ENCODE measurements at regions not wholly inside any gene's neighbourhood (a gene's known extent, or its start where the extent isn't known, plus 50 kb on each side); places are given as distances from the start of the nearest gene placed in this dataset.

DNA sequence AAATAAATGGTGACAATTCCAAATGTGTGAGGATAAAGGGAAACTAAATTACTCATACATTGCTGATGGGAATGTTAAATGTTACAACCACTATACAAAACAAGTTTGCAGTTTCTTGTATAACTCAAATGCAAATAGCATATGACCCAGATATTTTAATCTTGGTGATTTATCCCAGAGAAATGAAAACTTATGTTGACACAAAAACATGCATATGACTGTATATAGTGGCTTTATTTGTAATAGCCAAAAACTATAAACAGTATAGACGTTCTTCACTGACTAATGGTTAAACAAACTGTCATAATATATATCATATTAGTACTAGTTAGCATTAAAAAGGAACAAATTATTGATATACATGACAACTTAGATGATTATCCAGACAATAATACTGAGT, 619.2 kb downstream of the PDHA2 start:
- H3K4me2 ChIP-seq (ENCODE audit: low read length) = no peak overlapping the region
- TF ChIP-seq EZH2 (IDR thresholded peaks at IDR 0.05; ENCODE audit: borderline replicate concordance, low read length) = no peak
- TF ChIP-seq, protein P1, sequence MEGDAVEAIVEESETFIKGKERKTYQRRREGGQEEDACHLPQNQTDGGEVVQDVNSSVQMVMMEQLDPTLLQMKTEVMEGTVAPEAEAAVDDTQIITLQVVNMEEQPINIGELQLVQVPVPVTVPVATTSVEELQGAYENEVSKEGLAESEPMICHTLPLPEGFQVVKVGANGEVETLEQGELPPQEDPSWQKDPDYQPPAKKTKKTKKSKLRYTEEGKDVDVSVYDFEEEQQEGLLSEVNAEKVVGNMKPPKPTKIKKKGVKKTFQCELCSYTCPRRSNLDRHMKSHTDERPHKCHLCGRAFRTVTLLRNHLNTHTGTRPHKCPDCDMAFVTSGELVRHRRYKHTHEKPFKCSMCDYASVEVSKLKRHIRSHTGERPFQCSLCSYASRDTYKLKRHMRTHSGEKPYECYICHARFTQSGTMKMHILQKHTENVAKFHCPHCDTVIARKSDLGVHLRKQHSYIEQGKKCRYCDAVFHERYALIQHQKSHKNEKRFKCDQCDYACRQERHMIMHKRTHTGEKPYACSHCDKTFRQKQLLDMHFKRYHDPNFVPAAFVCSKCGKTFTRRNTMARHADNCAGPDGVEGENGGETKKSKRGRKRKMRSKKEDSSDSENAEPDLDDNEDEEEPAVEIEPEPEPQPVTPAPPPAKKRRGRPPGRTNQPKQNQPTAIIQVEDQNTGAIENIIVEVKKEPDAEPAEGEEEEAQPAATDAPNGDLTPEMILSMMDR (IDR thresholded peaks at IDR 0.05; ENCODE audit: low read length) = no peak

DNA sequence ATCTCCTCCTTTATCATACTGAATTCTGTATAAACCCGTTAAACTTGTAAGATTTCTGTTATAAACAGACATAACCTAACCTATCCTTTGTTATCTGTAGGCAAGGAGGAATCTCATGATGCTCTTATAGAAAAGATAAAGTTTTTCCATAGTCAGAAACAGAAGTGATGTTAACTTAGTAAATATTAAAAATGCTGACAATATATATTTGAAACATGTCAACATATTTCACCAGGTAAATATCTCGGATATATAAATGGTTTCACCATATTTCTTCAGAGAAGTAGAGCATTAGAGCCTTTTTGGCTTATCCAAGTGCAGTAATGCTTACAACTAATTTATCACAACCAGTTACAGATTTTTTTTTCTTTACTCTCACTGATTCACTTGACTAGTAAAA, 625.9 kb downstream of the PDHA2 start:
- TF ChIP-seq EZH2 (IDR thresholded peaks at IDR 0.05; ENCODE audit: borderline replicate concordance, low read length) = no peak
- TF ChIP-seq, protein P1 (IDR thresholded peaks at IDR 0.05; ENCODE audit: low read length) = no peak
- H3K9me3 ChIP-seq (ENCODE audit: low read length) = no peaks in the 10 kb centered on the region
- H2AFZ ChIP-seq (ENCODE audit: low read length) = no peak overlapping the region
- H4K20me1 ChIP-seq (ENCODE audit: insufficient read depth, low read length) = no peaks in the 10 kb centered on the region
- H3F3A ChIP-seq (ENCODE audit: insufficient read depth, low read length) = no peaks in the 10 kb centered on the region
- no peaks in the 10 kb centered on the region for H3K27me3 ChIP-seq (ENCODE audit: insufficient read depth, low read length)
- no peaks in the 10 kb centered on the region for H3K9me2 ChIP-seq (ENCODE audit: low read depth, low read length)
- H3K4me3 ChIP-seq (ENCODE audit: low read depth, low read length, poor library complexity, severe bottlenecking) = no peak overlapping the region
- H3K27ac ChIP-seq (ENCODE audit: low read depth, low read length, poor library complexity, severe bottlenecking) = no peak overlapping the region
- H3K4me2 ChIP-seq (ENCODE audit: low read length) = no peak overlapping the region
- no peaks in the 10 kb centered on the region for H3K36me3 ChIP-seq (ENCODE audit: insufficient read depth, low read length)
- H3K4me1 ChIP-seq (ENCODE audit: insufficient read depth, low read length, severe bottlenecking) = no peaks in the 10 kb centered on the region
- no peak overlapping the region for H3K9ac ChIP-seq (ENCODE audit: low read length)
- H3K79me2 ChIP-seq (ENCODE audit: insufficient read depth, low read length) = no peaks in the 10 kb centered on the region

More for the DNA sequence above, 619.2 kb downstream of the PDHA2 start:
- H3K9me3 ChIP-seq (ENCODE audit: low read length) = no peaks in the 10 kb centered on the region
- no peaks in the 10 kb centered on the region for H4K20me1 ChIP-seq (ENCODE audit: insufficient read depth, low read length)
- no peaks in the 10 kb centered on the region for H3K27me3 ChIP-seq (ENCODE audit: insufficient read depth, low read length)
- H3K36me3 ChIP-seq (ENCODE audit: insufficient read depth, low read length) = no peaks in the 10 kb centered on the region
- H3K79me2 ChIP-seq (ENCODE audit: insufficient read depth, low read length) = no peaks in the 10 kb centered on the region
- no peaks in the 10 kb centered on the region for H3K4me1 ChIP-seq (ENCODE audit: insufficient read depth, low read length, severe bottlenecking)
- H3K9ac ChIP-seq (ENCODE audit: low read length) = no peak overlapping the region
- no peaks in the 10 kb centered on the region for H3F3A ChIP-seq (ENCODE audit: insufficient read depth, low read length)
- no peak overlapping the region for H2AFZ ChIP-seq (ENCODE audit: low read length)
- H3K4me3 ChIP-seq (ENCODE audit: low read depth, low read length, poor library complexity, severe bottlenecking) = no peak overlapping the region
- no peak overlapping the region for H3K27ac ChIP-seq (ENCODE audit: low read depth, low read length, poor library complexity, severe bottlenecking)
- no peaks in the 10 kb centered on the region for H3K9me2 ChIP-seq (ENCODE audit: low read depth, low read length)

DNA sequence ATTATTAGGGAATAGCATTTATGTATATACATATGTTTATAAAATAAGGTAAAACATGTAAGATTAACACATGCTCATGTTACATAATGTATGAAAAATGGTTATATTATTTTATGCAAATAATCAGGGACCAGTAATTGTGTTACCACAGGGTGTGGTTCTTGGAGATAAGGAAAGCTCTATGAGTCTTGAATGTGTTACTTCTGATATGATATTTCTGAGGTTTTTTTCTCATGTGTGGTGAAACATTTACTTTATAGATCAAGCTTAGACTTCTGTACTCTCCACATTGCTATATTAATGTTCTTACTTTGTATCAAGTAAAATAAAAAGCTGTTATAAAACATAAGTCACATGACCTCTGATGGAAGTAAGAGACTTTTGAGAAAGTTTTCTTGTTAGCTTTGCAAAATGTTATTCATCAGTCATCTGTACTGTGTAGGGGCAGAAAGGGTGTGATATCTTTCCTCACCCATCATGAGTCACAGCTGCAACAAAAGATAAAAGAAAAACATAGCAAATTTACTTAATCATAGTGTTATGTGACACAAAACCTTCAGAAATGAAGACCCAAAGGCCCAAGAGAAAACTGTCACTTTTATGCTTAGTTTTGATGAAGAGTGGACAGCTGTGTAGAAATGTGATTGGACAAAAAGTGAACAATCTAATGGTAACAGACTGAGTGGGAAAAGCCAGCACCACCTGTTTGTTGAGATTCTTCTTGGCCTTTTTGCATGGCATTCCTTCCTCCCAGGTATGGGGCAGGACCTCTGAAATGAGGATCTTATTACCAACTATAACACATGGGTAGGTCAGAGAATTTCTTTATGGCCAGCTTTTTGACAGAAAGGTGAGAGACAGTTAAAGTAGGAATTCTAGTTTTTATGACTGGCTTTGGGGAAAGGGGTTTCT, 632.3 kb downstream of the PDHA2 start:
- Histone ChIP-seq H3K9me2 (ENCODE audit: low read depth, low read length) (no peaks in the 10 kb centered on the region), H3K4me1 (ENCODE audit: insufficient read depth, low read length, severe bottlenecking) (no peaks in the 10 kb centered on the region), H3K4me2 (ENCODE audit: low read length) (no peak overlapping the region), H2AFZ (ENCODE audit: low read length) (no peak overlapping the region), H3K79me2 (ENCODE audit: insufficient read depth, low read length) (no peaks in the 10 kb centered on the region), H4K20me1 (ENCODE audit: insufficient read depth, low read length) (no peaks in the 10 kb centered on the region), H3K4me3 (ENCODE audit: low read depth, low read length, poor library complexity, severe bottlenecking) (no peak overlapping the region), H3K27ac (ENCODE audit: low read depth, low read length, poor library complexity, severe bottlenecking) (no peak overlapping the region), H3F3A (ENCODE audit: insufficient read depth, low read length) (no peaks in the 10 kb centered on the region), H3K9me3 (ENCODE audit: low read length) (no peaks in the 10 kb centered on the region), H3K27me3 (ENCODE audit: insufficient read depth, low read length) (no peaks in the 10 kb centered on the region), H3K9ac (ENCODE audit: low read length) (no peak overlapping the region), H3K36me3 (ENCODE audit: insufficient read depth, low read length) (no peaks in the 10 kb centered on the region)
- TF ChIP-seq, protein P1 (IDR thresholded peaks at IDR 0.05; ENCODE audit: low read length) = no peak
- no peak for TF ChIP-seq EZH2 (IDR thresholded peaks at IDR 0.05; ENCODE audit: borderline replicate concordance, low read length)
